ENCODE measurements at regions not wholly inside any gene's neighbourhood (a gene's known extent, or its start where the extent isn't known, plus 50 kb on each side); places are given as distances from the start of the nearest gene placed in this dataset.

GRCh38 chr2:8437228-8437948, 244.5 kb upstream of the ID2 start:
- TF ChIP-seq, protein P1, sequence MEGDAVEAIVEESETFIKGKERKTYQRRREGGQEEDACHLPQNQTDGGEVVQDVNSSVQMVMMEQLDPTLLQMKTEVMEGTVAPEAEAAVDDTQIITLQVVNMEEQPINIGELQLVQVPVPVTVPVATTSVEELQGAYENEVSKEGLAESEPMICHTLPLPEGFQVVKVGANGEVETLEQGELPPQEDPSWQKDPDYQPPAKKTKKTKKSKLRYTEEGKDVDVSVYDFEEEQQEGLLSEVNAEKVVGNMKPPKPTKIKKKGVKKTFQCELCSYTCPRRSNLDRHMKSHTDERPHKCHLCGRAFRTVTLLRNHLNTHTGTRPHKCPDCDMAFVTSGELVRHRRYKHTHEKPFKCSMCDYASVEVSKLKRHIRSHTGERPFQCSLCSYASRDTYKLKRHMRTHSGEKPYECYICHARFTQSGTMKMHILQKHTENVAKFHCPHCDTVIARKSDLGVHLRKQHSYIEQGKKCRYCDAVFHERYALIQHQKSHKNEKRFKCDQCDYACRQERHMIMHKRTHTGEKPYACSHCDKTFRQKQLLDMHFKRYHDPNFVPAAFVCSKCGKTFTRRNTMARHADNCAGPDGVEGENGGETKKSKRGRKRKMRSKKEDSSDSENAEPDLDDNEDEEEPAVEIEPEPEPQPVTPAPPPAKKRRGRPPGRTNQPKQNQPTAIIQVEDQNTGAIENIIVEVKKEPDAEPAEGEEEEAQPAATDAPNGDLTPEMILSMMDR (IDR thresholded peaks at IDR 0.05; ENCODE audit: low read depth, low read length) = no peak
- H3K4me3 ChIP-seq (ENCODE audit: low read depth, low read length) = no peak overlapping the region

- TF ChIP-seq, protein P1 (IDR thresholded peaks at IDR 0.05; ENCODE audit: low read depth, low read length) = no peak
Measured at GRCh38 chr2:8437949-8438400, 243.9 kb upstream of the ID2 start.

DNA sequence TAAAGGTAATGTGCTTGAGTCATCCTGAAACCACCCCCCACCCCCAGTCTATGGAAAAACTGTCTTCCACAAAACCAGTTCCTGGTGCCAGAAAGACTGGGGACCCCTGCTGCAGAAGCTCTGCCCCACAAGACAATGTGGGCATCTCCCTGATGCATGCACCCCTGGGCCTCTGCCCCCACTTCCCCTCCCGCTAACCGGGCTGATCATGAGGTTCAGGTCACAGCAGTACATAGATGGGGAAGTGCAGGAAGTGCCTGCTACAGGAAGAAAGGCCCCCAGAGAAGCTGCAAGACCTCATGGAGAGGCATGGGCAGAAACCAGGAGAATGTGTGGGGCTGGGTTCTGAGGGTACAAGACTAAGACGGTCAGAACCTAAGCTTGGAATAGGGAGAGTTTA, 243.4 kb upstream of the ID2 start:
- no peak overlapping the region for H3K4me3 ChIP-seq (ENCODE audit: low read depth, low read length)

More at GRCh38 chr2:8437949-8438400, 243.9 kb upstream of the ID2 start:
- H3K4me3 ChIP-seq (ENCODE audit: low read depth, low read length) = no peak overlapping the region

DNA sequence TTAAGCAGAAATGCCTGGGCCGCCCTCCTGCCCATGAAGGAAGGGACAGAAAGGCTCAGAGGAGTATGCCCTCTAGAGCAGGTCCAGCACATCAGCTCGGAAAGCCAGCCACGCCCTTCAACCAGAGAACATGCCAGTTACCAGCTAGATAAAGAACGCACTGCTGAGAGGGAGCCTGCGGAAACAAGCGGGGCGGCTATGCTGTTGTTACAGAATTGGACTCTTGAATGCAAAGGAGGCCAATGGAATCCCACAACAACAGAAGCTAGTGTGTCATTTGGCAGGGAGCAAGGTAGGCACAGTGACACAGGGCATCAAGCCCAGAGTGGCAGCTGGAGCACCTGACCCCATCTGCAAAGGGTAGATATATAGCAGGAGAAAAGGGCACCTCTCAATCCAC, 242.9 kb upstream of the ID2 start:
- no peak overlapping the region for H3K4me3 ChIP-seq (ENCODE audit: low read depth, low read length)
- TF ChIP-seq, protein P1 (IDR thresholded peaks at IDR 0.05; ENCODE audit: low read depth, low read length) = no peak

More for the DNA sequence above, 243.4 kb upstream of the ID2 start:
- TF ChIP-seq, protein P1 (IDR thresholded peaks at IDR 0.05; ENCODE audit: low read depth, low read length) = no peak

DNA sequence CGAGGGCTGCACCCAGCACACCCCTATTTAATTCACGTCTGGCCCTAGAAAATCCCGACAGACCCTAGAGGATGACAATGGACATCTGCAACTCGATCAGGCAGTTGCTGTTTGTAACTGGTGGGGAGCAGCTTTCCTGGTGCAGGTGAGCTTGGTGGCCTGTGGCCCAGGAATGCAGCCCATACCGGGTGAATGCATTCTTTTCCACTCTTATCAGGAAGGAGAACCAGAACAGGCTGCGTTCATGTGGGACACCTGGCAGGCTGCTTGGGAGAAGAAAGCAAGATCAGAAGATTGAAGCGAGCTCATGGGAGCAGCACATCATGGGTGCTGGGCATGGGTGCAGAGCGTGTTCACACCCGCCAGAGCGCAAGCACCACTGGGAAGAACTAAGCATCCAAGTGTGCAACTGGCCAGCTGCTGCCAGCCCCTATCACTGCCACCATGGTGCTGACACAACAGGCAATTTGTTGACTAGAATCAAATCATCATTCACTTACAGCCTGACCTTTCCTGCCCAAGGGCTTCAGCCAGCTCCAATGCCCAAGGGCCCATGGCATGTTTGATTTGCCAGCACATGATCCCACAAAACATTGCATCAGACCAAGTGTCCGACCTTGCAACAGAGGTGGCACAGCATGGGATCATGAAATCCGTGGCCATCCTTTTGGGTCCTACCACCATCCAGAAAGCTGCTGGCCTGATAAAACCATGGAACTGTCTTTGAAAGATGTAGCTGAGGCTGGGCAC, 241.7 kb upstream of the ID2 start:
- TF ChIP-seq, protein P1 (IDR thresholded peaks at IDR 0.05; ENCODE audit: low read depth, low read length) = no peak
- H3K4me3 ChIP-seq (ENCODE audit: low read depth, low read length) = no peak overlapping the region

DNA sequence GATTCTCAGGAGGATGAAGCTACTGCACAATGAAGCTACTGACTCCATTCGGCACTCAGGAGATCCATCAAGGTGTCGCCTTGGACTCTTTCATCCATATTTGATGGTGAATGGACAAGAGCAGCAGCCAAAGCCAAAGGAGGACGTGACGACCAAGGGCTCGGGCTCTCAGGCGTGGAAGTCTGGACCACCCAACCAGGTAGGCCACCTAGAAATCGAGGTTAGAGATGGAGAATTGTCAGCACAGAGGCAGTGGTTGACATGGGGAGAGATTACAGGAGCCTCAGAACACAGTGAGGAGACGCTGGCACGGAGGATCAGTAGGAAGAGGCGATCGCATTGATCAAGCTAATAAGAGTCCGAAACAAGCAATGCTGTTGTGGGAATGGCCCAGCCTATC, 240.5 kb upstream of the ID2 start:
- no peak overlapping the region for H3K4me3 ChIP-seq (ENCODE audit: low read depth, low read length)
- TF ChIP-seq, protein P1 (IDR thresholded peaks at IDR 0.05; ENCODE audit: low read depth, low read length) = no peak

GRCh38 chr2:8441986-8442385, 239.9 kb upstream of the ID2 start:
- H3K4me3 ChIP-seq (ENCODE audit: low read depth, low read length) = no peak overlapping the region
- TF ChIP-seq, protein P1 (IDR thresholded peaks at IDR 0.05; ENCODE audit: low read depth, low read length) = no peak
